ENCODE measurements at regions not wholly inside any gene's neighbourhood (a gene's known extent, or its start where the extent isn't known, plus 50 kb on each side); places are given as distances from the start of the nearest gene placed in this dataset.
"Not testable (repeated sequence)": the region's sequence is repeated elsewhere in the genome, so short reads cannot be mapped to it uniquely, and the experiment has no call there.

DNA sequence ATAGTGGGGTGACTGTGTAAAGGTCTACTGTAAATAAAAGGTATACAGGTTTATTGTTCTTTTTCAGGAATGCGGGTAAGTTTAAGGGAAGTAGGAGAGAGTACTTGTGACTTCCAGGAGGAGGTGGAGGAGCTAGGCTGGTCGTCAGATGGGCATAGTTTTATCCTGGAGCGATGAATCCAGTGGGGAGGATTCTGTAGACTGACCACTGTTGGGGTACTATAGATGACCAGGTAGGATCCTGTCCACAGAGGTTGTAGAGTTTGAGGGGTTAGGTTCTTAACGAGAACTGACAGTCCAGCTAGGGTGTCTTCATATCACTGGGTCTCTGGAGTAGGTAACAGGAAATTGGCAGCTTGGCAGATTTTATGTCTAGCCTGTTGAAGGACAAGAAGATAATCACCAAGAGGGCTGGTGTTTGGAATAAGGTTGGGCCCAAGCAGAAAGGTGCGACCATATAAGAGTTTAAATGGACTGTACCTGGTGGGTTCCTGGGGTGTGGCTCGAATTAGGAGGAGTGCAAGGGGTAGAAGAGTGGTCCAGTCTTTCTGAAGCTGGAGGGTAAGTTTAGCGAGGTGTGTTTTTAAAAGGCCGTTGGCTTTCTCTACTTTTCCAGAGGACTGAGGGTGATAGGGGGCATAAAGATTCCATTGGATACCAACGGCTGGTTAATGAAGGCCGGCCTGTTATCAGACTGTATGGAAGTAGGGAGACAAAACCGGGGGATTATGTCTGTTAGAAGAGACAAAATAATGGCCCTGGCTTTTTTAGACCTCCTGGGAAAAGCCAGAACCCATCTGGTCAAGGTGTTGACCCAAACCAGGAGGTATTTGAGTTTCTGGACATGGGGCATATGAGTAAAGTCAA, 751.3 kb upstream of the ADGRB3 start:
- no peak for DNase-seq (ENCODE audit: low read depth in 3 of 3, low spot score in 2 of 3)

- no peak for DNase-seq (ENCODE audit: low read depth in 3 of 3, low spot score in 2 of 3)
Observed at GRCh38 chr6:67882436-67883311, 752.4 kb upstream of the ADGRB3 start.

DNA sequence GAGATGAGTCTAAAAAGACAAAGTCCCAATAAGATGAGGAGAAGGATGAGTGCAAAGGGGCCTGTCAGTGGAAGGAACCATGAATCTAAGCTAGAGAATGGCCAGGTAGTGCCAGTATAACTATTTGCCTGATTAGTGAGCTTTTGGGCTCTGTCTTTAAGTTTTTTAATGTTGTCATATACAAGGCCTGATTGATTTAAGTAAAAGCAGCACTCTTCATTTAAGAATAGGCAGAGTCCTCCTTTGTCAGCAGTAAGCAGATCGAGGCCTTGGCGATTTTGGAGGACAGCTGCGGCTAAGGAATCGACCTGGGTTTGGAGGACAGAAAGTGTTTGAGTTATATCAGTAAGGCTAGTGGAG, 753.4 kb upstream of the ADGRB3 start:
- no peak for DNase-seq (ENCODE audit: low read depth in 3 of 3, low spot score in 2 of 3)

DNA sequence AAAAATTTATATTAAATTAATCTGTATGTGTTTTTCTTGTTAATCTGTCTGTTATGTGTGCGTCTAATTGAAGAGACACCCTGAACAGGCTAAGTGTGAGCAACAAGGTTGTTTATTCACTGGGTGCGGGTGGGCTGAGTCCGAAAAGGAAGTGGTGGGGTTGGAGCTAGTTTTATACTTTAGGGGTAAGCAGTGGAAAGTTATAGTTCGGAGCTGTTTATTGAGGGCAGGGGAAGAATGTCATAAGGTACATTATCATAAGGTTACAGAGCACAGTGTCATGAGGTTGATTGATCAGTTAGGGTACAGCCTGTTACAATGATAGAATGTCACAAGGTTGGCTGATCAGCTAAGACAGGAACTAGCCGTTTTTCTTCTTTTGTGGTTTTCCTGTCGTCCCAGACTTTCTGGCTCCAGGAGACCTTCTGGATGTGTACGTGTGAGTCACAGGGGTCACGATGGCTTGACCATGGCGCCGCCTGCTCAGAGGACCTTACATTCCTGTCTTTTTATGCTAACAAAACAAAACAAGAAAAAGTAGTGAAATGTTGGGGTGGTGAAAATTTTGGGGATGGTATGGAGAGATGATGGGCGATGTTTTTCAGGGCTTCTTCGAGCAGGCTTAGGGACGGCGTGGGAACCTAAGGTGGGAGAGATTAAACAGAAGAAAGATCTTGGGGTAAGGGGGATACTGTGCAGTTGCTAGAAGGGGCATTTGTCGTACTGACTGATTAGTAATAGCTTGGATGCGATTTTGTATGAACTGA, 754.0 kb upstream of the ADGRB3 start:
- DNase-seq (ENCODE audit: low read depth in 3 of 3, low spot score in 2 of 3): no peak

DNA sequence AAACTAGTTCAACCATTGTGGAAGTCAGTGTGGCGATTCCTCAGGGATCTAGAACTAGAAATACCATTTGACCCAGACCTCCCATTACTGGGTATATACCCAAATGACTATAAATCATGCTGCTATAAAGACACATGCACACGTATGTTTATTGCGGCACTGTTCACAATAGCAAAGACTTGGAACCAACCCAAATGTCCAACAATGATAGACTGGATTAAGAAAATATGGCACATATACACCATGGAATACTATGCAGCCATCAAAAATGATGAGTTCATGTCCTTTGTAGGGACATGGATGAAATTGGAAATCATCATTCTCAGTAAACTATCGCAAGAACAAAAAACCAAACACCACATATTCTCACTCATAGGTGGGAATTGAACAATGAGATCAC, 754.7 kb upstream of the ADGRB3 start:
- not testable (repeated sequence) for DNase-seq (ENCODE audit: low read depth in 3 of 3, low spot score in 2 of 3)

DNA sequence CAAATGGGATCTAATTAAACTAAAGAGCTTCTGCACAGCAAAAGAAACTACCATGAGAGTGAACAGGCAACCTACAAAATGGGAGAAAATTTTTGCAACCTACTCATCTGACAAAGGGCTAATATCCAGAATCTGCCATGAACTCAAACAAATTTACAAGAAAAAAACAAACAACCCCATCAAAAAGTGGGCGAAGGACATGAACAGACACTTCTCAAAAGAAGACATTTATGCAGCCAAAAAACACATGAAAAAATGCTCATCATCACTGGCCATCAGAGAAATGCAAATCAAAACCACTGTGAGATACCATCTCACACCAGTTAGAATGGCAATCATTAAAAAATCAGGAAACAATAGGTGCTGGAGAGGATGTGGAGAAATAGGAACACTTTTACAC, 755.2 kb upstream of the ADGRB3 start:
- DNase-seq (ENCODE audit: low read depth in 3 of 3, low spot score in 2 of 3): not testable (repeated sequence)

- not testable (repeated sequence) for DNase-seq (ENCODE audit: low read depth in 3 of 3, low spot score in 2 of 3)
Observed at GRCh38 chr6:67879105-67879904, 755.8 kb upstream of the ADGRB3 start.

- not testable (repeated sequence) for DNase-seq (ENCODE audit: low read depth in 3 of 3, low spot score in 2 of 3)
Observed at GRCh38 chr6:67878216-67878615, 756.9 kb upstream of the ADGRB3 start.

DNA sequence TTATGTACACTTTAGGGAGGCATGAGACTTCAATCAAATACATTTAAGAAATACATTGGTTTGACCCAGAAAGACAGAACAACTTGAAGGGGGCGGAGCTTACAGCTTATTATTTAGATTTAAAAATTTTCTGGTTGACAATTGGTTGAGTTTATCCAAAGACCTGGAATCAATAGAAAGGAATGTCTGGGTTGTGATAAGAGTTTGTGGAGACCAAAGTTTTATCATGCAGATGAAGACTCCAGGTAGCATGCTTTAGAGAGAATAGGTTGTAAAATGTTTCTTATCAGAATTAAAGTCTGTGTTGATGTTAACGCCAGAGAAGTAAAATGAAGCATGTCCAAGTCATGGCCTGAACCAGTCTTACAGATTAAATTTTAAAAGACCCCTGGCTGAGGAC, 757.8 kb upstream of the ADGRB3 start:
- no peak for DNase-seq (ENCODE audit: low read depth in 3 of 3, low spot score in 2 of 3)

DNA sequence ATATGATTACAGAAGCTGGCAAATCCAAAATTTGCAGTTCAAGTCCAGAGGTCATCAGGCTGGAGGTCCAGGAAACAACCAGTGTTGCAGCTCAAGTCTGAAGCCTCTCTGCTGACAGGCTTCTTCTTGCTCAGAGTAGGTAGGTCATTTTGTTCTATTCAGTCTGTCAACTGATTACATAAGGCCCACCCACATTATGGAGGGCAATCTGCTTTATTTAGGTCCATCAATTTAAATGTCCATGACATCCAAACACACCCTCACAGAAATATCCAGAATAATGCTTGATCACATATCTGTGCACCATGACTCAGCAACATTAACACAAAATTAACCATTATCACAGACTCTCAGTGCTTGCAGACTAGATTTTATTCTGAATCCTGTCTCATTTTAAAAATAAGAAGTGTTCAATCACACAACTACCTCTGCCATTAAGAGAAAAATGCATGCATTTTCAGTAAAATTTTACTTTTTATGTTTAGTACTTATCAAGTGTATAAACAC, 759.2 kb upstream of the ADGRB3 start:
- no peak for DNase-seq (ENCODE audit: low read depth in 3 of 3, low spot score in 2 of 3)

- DNase-seq (ENCODE audit: low read depth in 3 of 3, low spot score in 2 of 3): no peak
Observed at GRCh38 chr6:67870321-67870720, 764.8 kb upstream of the ADGRB3 start.

DNA sequence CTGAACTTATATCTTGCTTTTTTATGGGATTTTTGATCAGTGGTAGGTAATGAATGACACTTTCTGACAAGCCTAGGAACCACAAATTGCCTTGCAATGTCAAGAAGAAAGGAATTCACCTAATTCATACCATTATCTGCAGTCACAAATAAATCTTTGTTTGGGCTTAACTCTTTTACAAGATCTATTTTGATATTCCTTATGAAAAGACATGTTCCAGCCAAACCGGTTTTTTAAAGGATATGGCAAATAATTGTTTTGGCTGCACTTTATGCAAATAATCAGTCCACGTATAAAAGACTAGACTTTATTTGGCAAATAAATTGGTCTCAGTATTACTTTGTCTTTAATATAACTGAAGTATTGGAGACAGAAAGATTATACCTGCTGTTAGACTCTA, 771.7 kb upstream of the ADGRB3 start:
- DNase-seq (ENCODE audit: low read depth in 3 of 3, low spot score in 2 of 3): no peak

DNA sequence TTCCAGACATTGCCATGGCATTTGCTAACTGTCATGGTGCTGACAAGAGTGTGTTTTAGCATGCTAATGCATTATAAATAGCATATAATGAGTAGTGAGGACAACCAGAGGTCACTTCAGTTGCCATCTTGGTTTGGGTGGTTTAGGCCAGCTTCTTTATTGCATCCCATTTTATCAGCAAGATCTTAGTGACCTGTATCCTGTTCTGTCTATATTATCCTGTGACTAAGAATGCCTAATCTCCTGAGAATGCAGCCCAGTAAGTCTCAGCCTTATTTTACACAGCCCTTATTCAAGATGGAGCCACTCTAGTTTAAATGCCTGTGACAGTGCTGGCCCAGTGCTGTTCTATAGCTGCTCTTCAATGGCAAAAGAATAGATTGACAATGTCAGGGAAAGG, 781.0 kb upstream of the ADGRB3 start:
- no peak for DNase-seq (ENCODE audit: low read depth in 3 of 3, low spot score in 2 of 3)

- DNase-seq (ENCODE audit: low read depth in 3 of 3, low spot score in 2 of 3): no peak
Observed at GRCh38 chr6:67839818-67840217, 795.3 kb upstream of the ADGRB3 start.

GRCh38 chr6:67825201-67825895, 809.7 kb upstream of the ADGRB3 start:
- no peak for DNase-seq (ENCODE audit: low read depth in 3 of 3, low spot score in 2 of 3)

- DNase-seq (ENCODE audit: low read depth in 3 of 3, low spot score in 2 of 3): no peak
Observed at GRCh38 chr6:67818322-67818721, 816.8 kb upstream of the ADGRB3 start.

GRCh38 chr6:67815623-67816022, 819.5 kb upstream of the ADGRB3 start:
- no peak for DNase-seq (ENCODE audit: low read depth in 3 of 3, low spot score in 2 of 3)

DNA sequence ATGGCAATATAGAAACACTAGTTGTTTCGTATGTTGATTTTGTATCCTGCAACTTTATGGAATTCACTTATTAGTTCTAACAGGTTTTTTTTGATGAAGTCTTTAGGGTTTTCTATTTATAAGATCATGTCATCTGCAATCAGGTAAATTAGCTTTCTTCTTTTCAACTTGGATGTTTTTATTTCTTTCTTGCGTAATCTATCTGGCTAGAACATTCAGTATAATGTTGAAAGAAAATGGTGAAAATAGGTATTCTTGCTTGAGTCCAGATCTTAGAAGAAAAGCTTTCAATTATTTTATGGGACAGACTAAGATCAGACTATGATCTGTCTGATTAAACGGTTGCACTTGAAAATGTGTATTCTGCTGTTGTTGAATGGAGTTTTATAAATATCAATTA, 820.8 kb upstream of the ADGRB3 start:
- no peak for DNase-seq (ENCODE audit: low read depth in 3 of 3, low spot score in 2 of 3)

DNA sequence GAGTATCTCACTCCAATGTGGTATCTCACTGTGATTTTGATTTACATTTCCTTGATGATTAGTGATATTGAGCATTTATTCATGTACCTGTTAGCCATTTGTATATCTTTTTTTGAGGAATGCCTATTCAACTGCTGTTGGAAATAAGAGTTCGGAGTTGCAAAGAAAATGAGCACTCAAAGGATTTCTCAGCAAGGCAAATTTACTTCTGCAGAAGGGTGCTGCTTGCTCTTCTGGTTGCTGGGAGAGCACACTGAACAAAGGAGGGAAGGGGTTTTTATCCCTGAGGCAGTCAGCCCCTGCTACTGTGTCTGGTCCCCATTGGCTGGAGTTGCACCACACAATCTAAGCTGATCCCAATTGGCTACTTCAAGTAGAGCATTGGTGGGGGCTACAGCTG, 822.4 kb upstream of the ADGRB3 start:
- no peak for DNase-seq (ENCODE audit: low read depth in 3 of 3, low spot score in 2 of 3)

DNA sequence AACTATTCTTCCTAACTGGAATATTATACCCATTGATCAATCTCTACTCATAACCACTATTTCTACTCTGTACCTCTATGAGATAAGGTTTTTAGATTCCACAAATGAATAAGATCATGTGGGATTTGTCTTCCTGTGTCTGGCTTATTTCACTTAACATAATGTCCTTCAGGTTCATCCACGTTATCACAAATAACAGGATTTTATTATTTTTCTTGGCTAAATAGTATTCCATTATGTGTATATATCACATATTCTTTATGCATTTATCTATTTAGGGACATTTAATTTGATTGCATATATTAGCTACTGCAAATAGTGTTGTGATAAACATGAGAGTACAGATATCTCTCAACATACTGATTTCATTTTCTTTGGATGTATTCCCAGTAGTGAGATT, 823.0 kb upstream of the ADGRB3 start:
- DNase-seq (ENCODE audit: low read depth in 3 of 3, low spot score in 2 of 3): no peak

Measured in right renal cortex interstitium (tissue), 3 donors.